HL-60 (cell line): ENCODE measurements at regions not wholly inside any gene's neighbourhood (a gene's known extent, or its start where the extent isn't known, plus 50 kb on each side); places are given as distances from the start of the nearest gene placed in this dataset.

Experiments
- DNase-seq, 2 experiments: peaks; one replicate each; pipeline ENCODE4 v3.0.0-alpha.2; 2010 to 2020; ENCODE audit warnings: low read depth in 1 of 2, low spot score in 1 of 2
- H3K27ac ChIP-seq: fragments of 250-450 bp; sonication (Bioruptor Pico); replicated peaks from 2 replicates; pipeline ENCODE4 v1.5.1; 2020; ENCODE audit warnings: mild to moderate bottlenecking, moderate library complexity
- H3K27me3 ChIP-seq: fragments of 250-450 bp; sonication (Bioruptor Pico); 2 replicates; pipeline ENCODE4 v1.5.1; 2021; ENCODE audit warnings: mild to moderate bottlenecking, moderate library complexity; ENCODE audit not compliant: insufficient read depth, poor library complexity, severe bottlenecking
- H3K4me3 ChIP-seq: replicated peaks from 2 replicates; pipeline ENCODE4 v1.5.1; 2011; ENCODE audit warnings: mild to moderate bottlenecking, control low read depth, low read length; ENCODE audit not compliant: insufficient read depth
- GABPA ChIP-seq: IDR thresholded peaks from 2 replicates; pipeline ENCODE4 v1.6.1; 2012; ENCODE audit warnings: low read depth
- POLR2AphosphoS5 ChIP-seq: IDR thresholded peaks from 2 replicates; pipeline ENCODE4 v1.6.1; 2012; ENCODE audit warnings: low read depth
- SPI1 ChIP-seq: IDR thresholded peaks from 2 replicates; pipeline ENCODE4 v1.6.1; 2012; ENCODE audit warnings: low read depth, mild to moderate bottlenecking, borderline replicate concordance
- TF ChIP-seq, protein P1 (sequence below): IDR thresholded peaks from one replicate; pipeline ENCODE4 v1.5.1; 2011; ENCODE audit warnings: low read length, control low read depth, inconsistent platforms; ENCODE audit not compliant: insufficient read depth
- TF ChIP-seq, protein P2 (sequence below): IDR thresholded peaks from 2 replicates; pipeline ENCODE4 v1.6.1; 2012; ENCODE audit warnings: low read depth; ENCODE audit not compliant: insufficient replicate concordance

DNA sequence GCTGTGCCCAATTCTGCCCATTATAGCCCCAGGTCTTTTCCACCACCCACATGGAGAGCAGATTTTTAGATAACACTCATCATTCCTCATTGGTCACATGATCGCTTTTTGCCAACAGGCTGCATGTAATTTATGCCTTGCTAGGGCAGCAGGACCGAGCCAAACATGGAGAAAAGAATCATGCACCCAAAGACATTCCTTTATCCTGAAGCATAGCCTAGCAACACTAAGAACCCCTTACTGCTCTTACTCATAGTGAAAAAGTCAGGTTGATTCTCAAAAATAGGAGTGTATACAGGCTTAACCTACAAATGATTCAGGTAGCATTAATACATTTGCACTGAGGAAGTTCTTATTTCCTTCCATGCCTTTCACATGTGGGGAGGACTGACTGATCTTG lies 765.5 kb downstream of the NLGN4Y start:
- no peak for TF ChIP-seq GABPA
- TF ChIP-seq, protein P1, sequence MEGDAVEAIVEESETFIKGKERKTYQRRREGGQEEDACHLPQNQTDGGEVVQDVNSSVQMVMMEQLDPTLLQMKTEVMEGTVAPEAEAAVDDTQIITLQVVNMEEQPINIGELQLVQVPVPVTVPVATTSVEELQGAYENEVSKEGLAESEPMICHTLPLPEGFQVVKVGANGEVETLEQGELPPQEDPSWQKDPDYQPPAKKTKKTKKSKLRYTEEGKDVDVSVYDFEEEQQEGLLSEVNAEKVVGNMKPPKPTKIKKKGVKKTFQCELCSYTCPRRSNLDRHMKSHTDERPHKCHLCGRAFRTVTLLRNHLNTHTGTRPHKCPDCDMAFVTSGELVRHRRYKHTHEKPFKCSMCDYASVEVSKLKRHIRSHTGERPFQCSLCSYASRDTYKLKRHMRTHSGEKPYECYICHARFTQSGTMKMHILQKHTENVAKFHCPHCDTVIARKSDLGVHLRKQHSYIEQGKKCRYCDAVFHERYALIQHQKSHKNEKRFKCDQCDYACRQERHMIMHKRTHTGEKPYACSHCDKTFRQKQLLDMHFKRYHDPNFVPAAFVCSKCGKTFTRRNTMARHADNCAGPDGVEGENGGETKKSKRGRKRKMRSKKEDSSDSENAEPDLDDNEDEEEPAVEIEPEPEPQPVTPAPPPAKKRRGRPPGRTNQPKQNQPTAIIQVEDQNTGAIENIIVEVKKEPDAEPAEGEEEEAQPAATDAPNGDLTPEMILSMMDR = no peak
- no peak for TF ChIP-seq POLR2AphosphoS5
- TF ChIP-seq, protein P2, sequence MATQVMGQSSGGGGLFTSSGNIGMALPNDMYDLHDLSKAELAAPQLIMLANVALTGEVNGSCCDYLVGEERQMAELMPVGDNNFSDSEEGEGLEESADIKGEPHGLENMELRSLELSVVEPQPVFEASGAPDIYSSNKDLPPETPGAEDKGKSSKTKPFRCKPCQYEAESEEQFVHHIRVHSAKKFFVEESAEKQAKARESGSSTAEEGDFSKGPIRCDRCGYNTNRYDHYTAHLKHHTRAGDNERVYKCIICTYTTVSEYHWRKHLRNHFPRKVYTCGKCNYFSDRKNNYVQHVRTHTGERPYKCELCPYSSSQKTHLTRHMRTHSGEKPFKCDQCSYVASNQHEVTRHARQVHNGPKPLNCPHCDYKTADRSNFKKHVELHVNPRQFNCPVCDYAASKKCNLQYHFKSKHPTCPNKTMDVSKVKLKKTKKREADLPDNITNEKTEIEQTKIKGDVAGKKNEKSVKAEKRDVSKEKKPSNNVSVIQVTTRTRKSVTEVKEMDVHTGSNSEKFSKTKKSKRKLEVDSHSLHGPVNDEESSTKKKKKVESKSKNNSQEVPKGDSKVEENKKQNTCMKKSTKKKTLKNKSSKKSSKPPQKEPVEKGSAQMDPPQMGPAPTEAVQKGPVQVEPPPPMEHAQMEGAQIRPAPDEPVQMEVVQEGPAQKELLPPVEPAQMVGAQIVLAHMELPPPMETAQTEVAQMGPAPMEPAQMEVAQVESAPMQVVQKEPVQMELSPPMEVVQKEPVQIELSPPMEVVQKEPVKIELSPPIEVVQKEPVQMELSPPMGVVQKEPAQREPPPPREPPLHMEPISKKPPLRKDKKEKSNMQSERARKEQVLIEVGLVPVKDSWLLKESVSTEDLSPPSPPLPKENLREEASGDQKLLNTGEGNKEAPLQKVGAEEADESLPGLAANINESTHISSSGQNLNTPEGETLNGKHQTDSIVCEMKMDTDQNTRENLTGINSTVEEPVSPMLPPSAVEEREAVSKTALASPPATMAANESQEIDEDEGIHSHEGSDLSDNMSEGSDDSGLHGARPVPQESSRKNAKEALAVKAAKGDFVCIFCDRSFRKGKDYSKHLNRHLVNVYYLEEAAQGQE = no peak
- no peak for TF ChIP-seq SPI1
- Histone ChIP-seq H3K27me3 (no peaks in the 10 kb centered on the region), H3K4me3 (no peak overlapping the region), H3K27ac (no peak overlapping the region)
- no peak for DNase-seq

DNA sequence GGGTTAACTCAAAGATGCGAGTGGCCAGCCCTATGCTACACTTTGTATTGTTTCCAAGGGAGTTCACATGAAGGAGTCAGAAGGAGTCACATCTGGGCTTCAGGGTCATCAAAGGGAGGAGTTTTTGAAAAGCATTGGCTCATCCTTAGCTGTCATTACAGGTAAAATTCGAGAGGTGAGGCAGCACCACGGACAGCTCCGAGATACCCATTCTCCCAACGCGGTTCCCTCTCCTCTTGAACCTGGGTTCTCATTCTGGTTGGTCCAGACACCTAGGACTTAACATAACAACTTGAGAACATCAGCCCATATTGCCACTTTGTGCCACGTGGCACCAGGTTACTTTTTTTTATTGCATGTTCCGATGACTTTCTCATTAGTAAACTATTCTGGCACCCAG lies 768.6 kb downstream of the NLGN4Y start:
- H3K4me3 ChIP-seq = no peak overlapping the region
- no peaks in the 10 kb centered on the region for H3K27me3 ChIP-seq
- no peak overlapping the region for H3K27ac ChIP-seq
- no peak for DNase-seq
- TF ChIP-seq, protein P2 = no peak
- TF ChIP-seq, protein P1 = no peak
- TF ChIP-seq GABPA (no peak), POLR2AphosphoS5 (no peak), SPI1 (no peak)

GRCh38 chrY:15301879-15302278 lies 777.5 kb downstream of the NLGN4Y start:
- H3K4me3 ChIP-seq = no peak overlapping the region
- TF ChIP-seq GABPA (no peak), POLR2AphosphoS5 (no peak), SPI1 (no peak)
- TF ChIP-seq, protein P2 = no peak
- TF ChIP-seq, protein P1 = no peak
- H3K27me3 ChIP-seq = no peaks in the 10 kb centered on the region
- DNase-seq = no peak
- no peak overlapping the region for H3K27ac ChIP-seq
